Naive thymus-derived CD8-positive, alpha-beta T cell (primary cell): ENCODE measurements at regions not wholly inside any gene's neighbourhood (a gene's known extent, or its start where the extent isn't known, plus 50 kb on each side); places are given as distances from the start of the nearest gene placed in this dataset.
A peak's percentile ranks its signal among the peaks of the same experiment; 100 is the strongest.

Experiments used
- ATAC-seq, 2 donors: fragments of 150-1000 bp; cut with Tn5 transposase in 1 of 2; sonication (Bioruptor Pico), chemical (Tn5 transposase) in 1 of 2; 1 replicate in 1 of 2; 2 replicates in 1 of 2; pipeline ENCODE4 v1.10.0; 2021; ENCODE audit warnings: mild to moderate bottlenecking in 2 of 2, moderate library complexity in 2 of 2
- POLR2A ChIA-PET: fragments of 350-600 bp; sonication (Branson Sonifier 250); formaldehyde crosslinking; loops from one replicate; lab custom pipeline; 2021; ENCODE audit warnings: antibody characterized with exemption; lab: Charles Lee
- DNase-seq, 10 donors: peaks; one replicate each; pipeline versions ENCODE4 v3.0.0 to v3.0.0-alpha.2; 2020 to 2022
- H3K27ac Mint-ChIP-seq, 10 donors: one replicate each; pipeline ENCODE4 v1.8.0; 2020 to 2022; ENCODE audit warnings: mild to moderate bottlenecking in 10 of 10, mixed read lengths in 10 of 10, moderate library complexity in 4 of 10, inconsistent platforms in 1 of 10
- H3K27me3 Mint-ChIP-seq, 5 donors: one replicate each; pipeline ENCODE4 v1.8.0; 2021 to 2022; ENCODE audit warnings: mixed read lengths in 5 of 5
- H3K36me3 Mint-ChIP-seq, 3 donors: one replicate each; pipeline ENCODE4 v1.8.0; 2020 to 2022; ENCODE audit warnings: mixed read lengths in 3 of 3, mild to moderate bottlenecking in 2 of 3, inconsistent platforms in 1 of 3
- H3K4me1 Mint-ChIP-seq, 4 donors: one replicate each; pipeline ENCODE4 v1.8.0; 2021 to 2022; ENCODE audit warnings: mixed read lengths in 4 of 4
- H3K4me3 Mint-ChIP-seq, 10 donors: one replicate each; pipeline ENCODE4 v1.8.0; 2020 to 2022; ENCODE audit warnings: mild to moderate bottlenecking in 10 of 10, mixed read lengths in 10 of 10, moderate library complexity in 6 of 10, inconsistent platforms in 1 of 10
- H3K9me3 Mint-ChIP-seq, 9 donors: one replicate each; pipeline ENCODE4 v1.8.0; 2020 to 2022; ENCODE audit warnings: mixed read lengths in 9 of 9, mild to moderate bottlenecking in 3 of 9, inconsistent platforms in 1 of 9, moderate library complexity in 1 of 9

- peaks cover 0 to 39% (median 4%) of the 10 kb centered on the region in 9 donors for H3K9me3 Mint-ChIP-seq
- ATAC-seq, result no peak
- H3K4me1 Mint-ChIP-seq, result no peaks in the 10 kb centered on the region
- no peaks in the 10 kb centered on the region for H3K27me3 Mint-ChIP-seq
- DNase-seq, result no peak
- POLR2A ChIA-PET, result no interaction called here
- no peaks in the 10 kb centered on the region for H3K36me3 Mint-ChIP-seq
- no peak overlapping the region for H3K4me3 Mint-ChIP-seq
- no peak overlapping the region for H3K27ac Mint-ChIP-seq
These were observed 647.0 kb upstream of the IMPG1 start for GRCh38 chr6:76719449-76719848.

GRCh38 chr6:76708641-76709331 lies 636.3 kb upstream of the IMPG1 start:
- Mint-ChIP-seq H3K36me3 (no peaks in the 10 kb centered on the region), H3K4me1 (no peaks in the 10 kb centered on the region), H3K27ac (no peak overlapping the region), H3K4me3 (no peak overlapping the region), H3K9me3 (peaks cover 0 to 3% (median 0%) of the 10 kb centered on the region in 9 donors), H3K27me3 (no peaks in the 10 kb centered on the region)
- ATAC-seq (no peak), DNase-seq (no peak)
- POLR2A ChIA-PET, result no interaction called here

- ATAC-seq (no peak), DNase-seq (no peak)
- no peaks in the 10 kb centered on the region for H3K36me3 Mint-ChIP-seq
- H3K4me3 Mint-ChIP-seq, result no peak overlapping the region
- POLR2A ChIA-PET, result no interaction called here
- H3K4me1 Mint-ChIP-seq, result no peaks in the 10 kb centered on the region
- H3K9me3 Mint-ChIP-seq, result peaks cover 0 to 3% (median 0%) of the 10 kb centered on the region in 9 donors
- no peaks in the 10 kb centered on the region for H3K27me3 Mint-ChIP-seq
- H3K27ac Mint-ChIP-seq, result no peak overlapping the region
These were observed 635.2 kb upstream of the IMPG1 start for GRCh38 chr6:76707630-76708029.

GRCh38 chr6:76706631-76707030 lies 634.2 kb upstream of the IMPG1 start:
- Mint-ChIP-seq H3K27me3 (no peaks in the 10 kb centered on the region), H3K36me3 (no peaks in the 10 kb centered on the region), H3K4me3 (no peak overlapping the region), H3K4me1 (no peaks in the 10 kb centered on the region), H3K27ac (no peak overlapping the region), H3K9me3 (peaks cover 0 to 10% (median 0%) of the 10 kb centered on the region in 9 donors)
- DNase-seq (no peak), ATAC-seq (no peak)
- POLR2A ChIA-PET, result no interaction called here

GRCh38 chr6:76706086-76706485 lies 633.6 kb upstream of the IMPG1 start:
- Mint-ChIP-seq H3K4me1 (no peaks in the 10 kb centered on the region), H3K9me3 (peaks cover 0 to 10% (median 2%) of the 10 kb centered on the region in 9 donors), H3K4me3 (no peak overlapping the region), H3K36me3 (no peaks in the 10 kb centered on the region), H3K27ac (no peak overlapping the region), H3K27me3 (no peaks in the 10 kb centered on the region)
- ATAC-seq, result no peak
- DNase-seq, result no peak
- POLR2A ChIA-PET, result no interaction called here

- no peak overlapping the region for H3K4me3 Mint-ChIP-seq
- no peak for DNase-seq
- peaks cover 0 to 10% (median 2%) of the 10 kb centered on the region in 9 donors for H3K9me3 Mint-ChIP-seq
- no peaks in the 10 kb centered on the region for H3K4me1 Mint-ChIP-seq
- POLR2A ChIA-PET, result no interaction called here
- no peak overlapping the region for H3K27ac Mint-ChIP-seq
- H3K36me3 Mint-ChIP-seq, result no peaks in the 10 kb centered on the region
- no peaks in the 10 kb centered on the region for H3K27me3 Mint-ChIP-seq
- no peak for ATAC-seq
These were observed 631.3 kb upstream of the IMPG1 start for GRCh38 chr6:76703786-76704185.

- no peak for DNase-seq
- no peak overlapping the region for H3K4me3 Mint-ChIP-seq
These were observed 630.8 kb upstream of the IMPG1 start for GRCh38 chr6:76703285-76703684.

GRCh38 chr6:76702187-76702586 lies 629.7 kb upstream of the IMPG1 start:
- Mint-ChIP-seq H3K4me3 (no peak overlapping the region), H3K36me3 (no peaks in the 10 kb centered on the region), H3K9me3 (peaks cover 0 to 10% (median 2%) of the 10 kb centered on the region in 9 donors), H3K27ac (peak overlapping the region in 1 of 10 donors; percentile 45), H3K27me3 (no peaks in the 10 kb centered on the region), H3K4me1 (no peaks in the 10 kb centered on the region)
- ATAC-seq (no peak), DNase-seq (no peak)
- POLR2A ChIA-PET, result no interaction called here

More at GRCh38 chr6:76703285-76703684, 630.8 kb upstream of the IMPG1 start:
- H3K27me3 Mint-ChIP-seq, result no peaks in the 10 kb centered on the region
- H3K36me3 Mint-ChIP-seq, result no peaks in the 10 kb centered on the region
- no peak for ATAC-seq
- H3K4me1 Mint-ChIP-seq, result no peaks in the 10 kb centered on the region
- H3K9me3 Mint-ChIP-seq, result peaks cover 0 to 10% (median 2%) of the 10 kb centered on the region in 9 donors
- no peak overlapping the region for H3K27ac Mint-ChIP-seq
- POLR2A ChIA-PET, result no interaction called here

- Mint-ChIP-seq H3K27me3 (no peaks in the 10 kb centered on the region), H3K4me3 (no peak overlapping the region)
These were observed 629.1 kb upstream of the IMPG1 start for GRCh38 chr6:76701610-76702009.

GRCh38 chr6:76697585-76697984 lies 625.1 kb upstream of the IMPG1 start:
- no peaks in the 10 kb centered on the region for H3K36me3 Mint-ChIP-seq
- H3K9me3 Mint-ChIP-seq, result peaks cover 0 to 8% (median 2%) of the 10 kb centered on the region in 9 donors
- H3K27ac Mint-ChIP-seq, result no peak overlapping the region
- no peaks in the 10 kb centered on the region for H3K4me1 Mint-ChIP-seq
- DNase-seq (no peak), ATAC-seq (no peak)
- POLR2A ChIA-PET, result no interaction called here
- no peak overlapping the region for H3K4me3 Mint-ChIP-seq
- no peaks in the 10 kb centered on the region for H3K27me3 Mint-ChIP-seq

More at GRCh38 chr6:76701610-76702009, 629.1 kb upstream of the IMPG1 start:
- Mint-ChIP-seq H3K36me3 (no peaks in the 10 kb centered on the region), H3K4me1 (no peaks in the 10 kb centered on the region), H3K9me3 (peaks cover 0 to 10% (median 2%) of the 10 kb centered on the region in 9 donors), H3K27ac (no peak overlapping the region)
- POLR2A ChIA-PET, result no interaction called here
- no peak for ATAC-seq
- DNase-seq, result no peak

- Mint-ChIP-seq H3K27me3 (no peaks in the 10 kb centered on the region), H3K4me1 (no peaks in the 10 kb centered on the region), H3K36me3 (no peaks in the 10 kb centered on the region), H3K9me3 (peaks cover 0 to 2% (median 0%) of the 10 kb centered on the region in 9 donors), H3K27ac (no peak overlapping the region), H3K4me3 (no peak overlapping the region)
- no peak for DNase-seq
- no peak for ATAC-seq
- POLR2A ChIA-PET, result no interaction called here
These were observed 622.3 kb upstream of the IMPG1 start for GRCh38 chr6:76694795-76695194.

GRCh38 chr6:76684875-76685274 lies 612.4 kb upstream of the IMPG1 start:
- Mint-ChIP-seq H3K4me1 (no peaks in the 10 kb centered on the region), H3K36me3 (peaks cover 0 to 5% (median 0%) of the 10 kb centered on the region in 3 donors), H3K9me3 (peaks cover 2 to 51% (median 14%) of the 10 kb centered on the region in 9 donors), H3K4me3 (no peak overlapping the region), H3K27me3 (peaks cover 0 to 9% (median 0%) of the 10 kb centered on the region in 5 donors), H3K27ac (no peak overlapping the region)
- ATAC-seq (no peak), DNase-seq (no peak)
- POLR2A ChIA-PET, result no interaction called here

- peaks cover 0 to 9% (median 0%) of the 10 kb centered on the region in 5 donors for H3K27me3 Mint-ChIP-seq
- H3K4me1 Mint-ChIP-seq, result no peaks in the 10 kb centered on the region
- ATAC-seq, result no peak
- H3K27ac Mint-ChIP-seq, result no peak overlapping the region
- H3K9me3 Mint-ChIP-seq, result peaks cover 0 to 44% (median 11%) of the 10 kb centered on the region in 9 donors
- POLR2A ChIA-PET, result no interaction called here
- H3K36me3 Mint-ChIP-seq, result peaks cover 0 to 5% (median 0%) of the 10 kb centered on the region in 3 donors
- no peak for DNase-seq
- H3K4me3 Mint-ChIP-seq, result no peak overlapping the region
These were observed 611.5 kb upstream of the IMPG1 start for GRCh38 chr6:76683985-76684384.

- H3K9me3 Mint-ChIP-seq, result peaks cover 0 to 32% (median 5%) of the 10 kb centered on the region in 9 donors
- H3K27me3 Mint-ChIP-seq, result peaks cover 0 to 4% (median 0%) of the 10 kb centered on the region in 5 donors
- no peaks in the 10 kb centered on the region for H3K4me1 Mint-ChIP-seq
- no peak overlapping the region for H3K4me3 Mint-ChIP-seq
- no peak overlapping the region for H3K27ac Mint-ChIP-seq
- DNase-seq (no peak), ATAC-seq (no peak)
- POLR2A ChIA-PET, result no interaction called here
- H3K36me3 Mint-ChIP-seq, result peaks cover 0 to 5% (median 0%) of the 10 kb centered on the region in 3 donors
These were observed 610.4 kb upstream of the IMPG1 start for GRCh38 chr6:76682842-76683241.
